ENCODE measurements at regions not wholly inside any gene's neighbourhood (a gene's known extent, or its start where the extent isn't known, plus 50 kb on each side); places are given as distances from the start of the nearest gene placed in this dataset.

- no peak for DNase-seq (ENCODE audit: low read depth)
- H3K4me3 ChIP-seq (ENCODE audit: low read length): no peak overlapping the region
- no peak for TF ChIP-seq CTCF (conservative IDR thresholded peaks at IDR 0.05; ENCODE audit: low read length)
Observed at GRCh38 chr4:97235521-97235920, 907.8 kb downstream of the STPG2 start.

GRCh38 chr4:97238956-97239666, 904.2 kb downstream of the STPG2 start:
- DNase-seq (ENCODE audit: low read depth): no peak
- no peak overlapping the region for H3K4me3 ChIP-seq (ENCODE audit: low read length)
- TF ChIP-seq CTCF (conservative IDR thresholded peaks at IDR 0.05; ENCODE audit: low read length): no peak

GRCh38 chr4:97239667-97239997, 903.6 kb downstream of the STPG2 start:
- no peak for DNase-seq (ENCODE audit: low read depth)
- no peak for TF ChIP-seq CTCF (conservative IDR thresholded peaks at IDR 0.05; ENCODE audit: low read length)
- H3K4me3 ChIP-seq (ENCODE audit: low read length): no peak overlapping the region

- no peak for DNase-seq (ENCODE audit: low read depth)
- TF ChIP-seq CTCF (conservative IDR thresholded peaks at IDR 0.05; ENCODE audit: low read length): no peak
- H3K4me3 ChIP-seq (ENCODE audit: low read length): no peak overlapping the region
Observed at GRCh38 chr4:97252615-97253154, 890.6 kb downstream of the STPG2 start.

GRCh38 chr4:97262769-97263168, 880.5 kb downstream of the STPG2 start:
- DNase-seq (ENCODE audit: low read depth): no peak
- TF ChIP-seq CTCF (conservative IDR thresholded peaks at IDR 0.05; ENCODE audit: low read length): no peak

GRCh38 chr4:97270051-97270450, 873.2 kb downstream of the STPG2 start:
- H3K4me3 ChIP-seq (ENCODE audit: low read length): no peak overlapping the region
- no peak for DNase-seq (ENCODE audit: low read depth)
- no peak for TF ChIP-seq CTCF (conservative IDR thresholded peaks at IDR 0.05; ENCODE audit: low read length)

More at GRCh38 chr4:97262769-97263168, 880.5 kb downstream of the STPG2 start:
- no peak overlapping the region for H3K4me3 ChIP-seq (ENCODE audit: low read length)

- no peak overlapping the region for H3K4me3 ChIP-seq (ENCODE audit: low read length)
- DNase-seq (ENCODE audit: low read depth): no peak
- no peak for TF ChIP-seq CTCF (conservative IDR thresholded peaks at IDR 0.05; ENCODE audit: low read length)
Observed at GRCh38 chr4:97279391-97279790, 863.9 kb downstream of the STPG2 start.
